Adrenal gland (tissue), 9 donors: ENCODE measurements at regions not wholly inside any gene's neighbourhood (a gene's known extent, or its start where the extent isn't known, plus 50 kb on each side); places are given as distances from the start of the nearest gene placed in this dataset.

Experiments
- DNase-seq, 7 donors: peaks; one replicate each; pipeline ENCODE4 v3.0.0-alpha.2; 2019 to 2020
- H3K27ac ChIP-seq, 5 donors: fragments of 200-600 bp; sonication (generic) in 4 of 5; 1 replicate in 3 of 5; 2 replicates in 2 of 5; pipeline versions ENCODE4 v1.5.1 to v1.8.0; 2016 to 2020; ENCODE audit warnings: mild to moderate bottlenecking in 1 of 5
- H3K27me3 ChIP-seq: fragments of 200-600 bp; 2 replicates; pipeline ENCODE4 v1.8.0; 2021
- H3K36me3 ChIP-seq, 2 donors: fragments of 200-600 bp; replicated peaks in 1 of 2; 1 replicate in 1 of 2; 2 replicates in 1 of 2; pipeline versions ENCODE4 v1.5.1 to v1.8.0; 2018 to 2022
- H3K4me1 ChIP-seq, 2 donors: fragments of 200-600 bp; replicated peaks in 1 of 2; 1 replicate in 1 of 2; 2 replicates in 1 of 2; pipeline versions ENCODE4 v1.5.1 to v1.8.0; 2018 to 2021
- H3K4me3 ChIP-seq, 4 donors: fragments of 200-600 bp; sonication (generic) in 3 of 4; one replicate each; pipeline ENCODE4 v1.5.1; 2016 to 2018
- H3K9me3 ChIP-seq, 3 donors: fragments of 200-600 bp; sonication (generic) in 1 of 3; replicated peaks in 1 of 3; 1 replicate in 2 of 3; 2 replicates in 1 of 3; pipeline versions ENCODE4 v1.5.1 to v1.8.0; 2016 to 2021
- POLR2A ChIP-seq, 2 donors: fragments of 450-650 bp; IDR thresholded peaks; one replicate each; pipeline ENCODE4 v1.6.1; 2017; ENCODE audit warnings: antibody characterized with exemption in 2 of 2, mild to moderate bottlenecking in 2 of 2, moderate library complexity in 1 of 2
- WGBS, 4 donors: extraction: QIAGEN DNeasy Blood & Tissue Kit in 2 of 4; methylation state at CpG; one replicate each; pipeline versions ENCODE4 v1.1.5 to v1.1.7; 2013 to 2017; 5-methylcytosine and 5-hydroxymethylcytosine counted together
- intact Hi-C, 2 donors: fragments of 100-400 bp; cut with DNase I; formaldehyde crosslinking; loops; one replicate each; pipeline versions ENCODE4 v1.14.1 to v1.15.0; 2022 to 2023
- TF ChIP-seq, protein P1 (sequence below), 6 experiments: fragments of 450-650 bp in 4 of 6; fragments of 200-600 bp in 2 of 6; sonication (generic) in 1 of 6; IDR thresholded peaks; 1 replicate in 5 of 6; 2 replicates in 1 of 6; pipeline versions ENCODE4 v1.5.1 to v1.8.0; 2016 to 2021; ENCODE audit warnings: antibody characterized with exemption in 6 of 6, mild to moderate bottlenecking in 2 of 6, moderate library complexity in 1 of 6
- donor health status: healthy with polysubstance abuse.
- donor health status: Bipolar disorder and iron deficiency.
- donor health status: DM: yes; HTN: yes; CAD: no.
- donor health status: DM: no; HTN: no; CAD: no.
- donor health status: DM: no; HTN: no; CAD: no.

DNA sequence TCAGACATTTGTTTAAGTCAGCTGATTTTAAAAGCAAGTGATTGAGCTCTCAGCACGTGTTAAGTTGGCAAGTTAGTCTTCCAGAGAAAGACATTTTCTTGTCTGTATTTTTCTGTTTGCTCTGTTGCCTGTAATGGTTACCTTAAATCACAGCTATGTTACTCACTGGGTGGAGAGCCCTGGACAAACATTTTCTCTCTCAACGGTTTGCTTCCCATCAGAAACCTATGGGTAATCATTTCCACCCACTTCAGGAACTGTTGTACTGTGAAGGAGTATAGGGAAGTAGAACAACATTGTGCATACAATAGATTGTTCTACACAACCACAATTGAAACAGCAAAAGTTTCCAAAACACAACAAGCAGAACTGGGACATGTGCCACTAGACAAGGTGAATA, 113.9 kb upstream of the DPT start:
- Histone ChIP-seq H3K9me3 (no peaks in the 10 kb centered on the region), H3K27ac (no peak overlapping the region), H3K4me1 (no peaks in the 10 kb centered on the region), H3K27me3 (no peaks in the 10 kb centered on the region), H3K36me3 (no peaks in the 10 kb centered on the region), H3K4me3 (no peak overlapping the region)
- TF ChIP-seq POLR2A (IDR thresholded peaks at IDR 0.05), result no peak
- TF ChIP-seq, protein P1, sequence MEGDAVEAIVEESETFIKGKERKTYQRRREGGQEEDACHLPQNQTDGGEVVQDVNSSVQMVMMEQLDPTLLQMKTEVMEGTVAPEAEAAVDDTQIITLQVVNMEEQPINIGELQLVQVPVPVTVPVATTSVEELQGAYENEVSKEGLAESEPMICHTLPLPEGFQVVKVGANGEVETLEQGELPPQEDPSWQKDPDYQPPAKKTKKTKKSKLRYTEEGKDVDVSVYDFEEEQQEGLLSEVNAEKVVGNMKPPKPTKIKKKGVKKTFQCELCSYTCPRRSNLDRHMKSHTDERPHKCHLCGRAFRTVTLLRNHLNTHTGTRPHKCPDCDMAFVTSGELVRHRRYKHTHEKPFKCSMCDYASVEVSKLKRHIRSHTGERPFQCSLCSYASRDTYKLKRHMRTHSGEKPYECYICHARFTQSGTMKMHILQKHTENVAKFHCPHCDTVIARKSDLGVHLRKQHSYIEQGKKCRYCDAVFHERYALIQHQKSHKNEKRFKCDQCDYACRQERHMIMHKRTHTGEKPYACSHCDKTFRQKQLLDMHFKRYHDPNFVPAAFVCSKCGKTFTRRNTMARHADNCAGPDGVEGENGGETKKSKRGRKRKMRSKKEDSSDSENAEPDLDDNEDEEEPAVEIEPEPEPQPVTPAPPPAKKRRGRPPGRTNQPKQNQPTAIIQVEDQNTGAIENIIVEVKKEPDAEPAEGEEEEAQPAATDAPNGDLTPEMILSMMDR (IDR thresholded peaks at IDR 0.05), result no peak
- 65 to 87% (median 81%) methylated on average over 2 of the region's 2 CpGs for WGBS, 4 donors
- intact Hi-C loops, result no loop called here
- no peak for DNase-seq

DNA sequence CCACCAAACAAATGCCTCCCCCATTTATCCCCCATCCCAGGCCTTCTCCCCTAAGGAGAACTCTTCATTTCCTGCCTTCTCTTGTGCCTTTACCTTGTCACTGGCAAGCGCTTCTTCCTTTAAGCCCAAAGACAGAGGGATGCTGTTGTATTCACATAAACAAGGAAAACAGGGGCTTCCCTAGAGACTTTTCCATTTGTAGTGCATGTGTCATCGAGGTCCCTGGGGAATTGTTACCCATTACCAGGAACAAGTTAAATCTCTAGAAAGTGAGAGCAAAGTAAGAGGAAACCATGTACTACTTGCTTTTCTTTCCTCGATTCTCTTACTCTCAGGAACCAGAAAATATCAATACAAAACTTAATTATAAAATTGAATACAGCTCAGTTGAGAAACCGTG, 114.4 kb upstream of the DPT start:
- no peaks in the 10 kb centered on the region for H3K9me3 ChIP-seq
- no peak for DNase-seq
- no peaks in the 10 kb centered on the region for H3K36me3 ChIP-seq
- H3K4me3 ChIP-seq, result no peak overlapping the region
- no peaks in the 10 kb centered on the region for H3K4me1 ChIP-seq
- TF ChIP-seq POLR2A (IDR thresholded peaks at IDR 0.05), result no peak
- TF ChIP-seq, protein P1 (IDR thresholded peaks at IDR 0.05), result no peak
- H3K27ac ChIP-seq, result no peak overlapping the region
- 88 to 94% (median 89%) methylated on average over 4 of the region's 4 CpGs for WGBS, 4 donors
- intact Hi-C loops, result no loop called here
- no peaks in the 10 kb centered on the region for H3K27me3 ChIP-seq

DNA sequence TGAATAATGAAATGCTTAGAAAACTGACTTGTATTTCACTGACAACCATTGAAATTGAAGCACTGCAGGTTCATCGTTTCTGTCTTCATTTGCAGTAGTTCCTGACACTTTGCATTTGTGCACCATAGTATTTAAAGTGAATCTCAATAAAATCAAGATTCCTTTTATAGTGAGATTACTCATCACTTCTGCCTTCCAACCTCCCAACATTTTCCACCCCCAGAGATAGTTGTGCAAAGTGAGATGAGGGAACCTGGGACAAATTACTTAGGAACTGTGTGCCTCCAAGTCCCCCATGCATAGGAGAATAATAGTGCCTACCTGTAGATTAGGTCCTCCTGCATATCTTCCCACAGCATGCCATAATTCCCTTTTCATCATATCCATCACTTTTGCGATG, 114.9 kb upstream of the DPT start:
- intact Hi-C loops, result no loop called here
- Histone ChIP-seq H3K27me3 (no peaks in the 10 kb centered on the region), H3K9me3 (no peaks in the 10 kb centered on the region), H3K27ac (no peak overlapping the region), H3K4me1 (no peaks in the 10 kb centered on the region), H3K36me3 (no peaks in the 10 kb centered on the region), H3K4me3 (no peak overlapping the region)
- DNase-seq, result no peak
- TF ChIP-seq POLR2A (IDR thresholded peaks at IDR 0.05), result no peak
- TF ChIP-seq, protein P1 (IDR thresholded peaks at IDR 0.05), result no peak
- 78 to 95% (median 88%) methylated on average over 2 of the region's 2 CpGs for WGBS, 4 donors

DNA sequence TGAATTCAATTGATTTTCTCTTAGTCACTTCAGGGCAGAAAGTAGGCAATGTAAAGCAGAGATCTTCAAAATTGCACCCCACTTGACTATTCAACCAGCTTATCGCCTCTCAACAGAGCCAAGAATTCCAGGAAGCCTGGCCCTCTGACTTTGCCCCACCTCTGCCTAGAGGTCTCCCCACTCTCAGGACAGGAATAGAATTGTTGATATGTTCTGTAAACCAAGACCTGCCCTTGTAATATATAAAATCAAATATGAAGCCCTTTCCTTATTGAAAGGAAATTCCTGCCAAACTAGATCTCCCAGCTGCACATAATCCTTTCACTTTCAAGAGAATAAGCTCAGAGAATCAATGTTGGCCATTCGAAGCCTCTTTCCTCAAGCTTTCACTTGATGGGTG, 116.1 kb upstream of the DPT start:
- 80 to 90% (median 86%) methylated on average over 2 of the region's 2 CpGs for whole genome bisulfite sequencing, 4 donors
- TF ChIP-seq POLR2A (IDR thresholded peaks at IDR 0.05), result no peak
- TF ChIP-seq, protein P1 (IDR thresholded peaks at IDR 0.05), result no peak
- intact Hi-C loops, result no loop called here
- Histone ChIP-seq H3K36me3 (no peaks in the 10 kb centered on the region), H3K9me3 (no peaks in the 10 kb centered on the region), H3K27me3 (no peaks in the 10 kb centered on the region), H3K27ac (no peak overlapping the region), H3K4me3 (no peak overlapping the region), H3K4me1 (no peaks in the 10 kb centered on the region)
- no peak for DNase-seq
